ENCODE measurements at regions not wholly inside any gene's neighbourhood (a gene's known extent, or its start where the extent isn't known, plus 50 kb on each side); places are given as distances from the start of the nearest gene placed in this dataset.
"Not testable (repeated sequence)": the region's sequence is repeated elsewhere in the genome, so short reads cannot be mapped to it uniquely, and the experiment has no call there.

GRCh38 chr13:78139765-78140164 lies 221.1 kb upstream of the EDNRB start:
- no peaks in the 10 kb centered on the region for H3K27me3 ChIP-seq
- no peaks in the 10 kb centered on the region for H3K9me3 ChIP-seq (replicated peaks)
- no peak overlapping the region for H3K4me3 ChIP-seq
- H3K36me3 ChIP-seq = no peaks in the 10 kb centered on the region
- no peaks in the 10 kb centered on the region for H3K4me1 ChIP-seq
- no peak overlapping the region for H3K27ac ChIP-seq
- DNase-seq = no peak

- Histone ChIP-seq H3K9me3 (replicated peaks) (no peaks in the 10 kb centered on the region), H3K27me3 (no peaks in the 10 kb centered on the region), H3K4me1 (no peaks in the 10 kb centered on the region), H3K36me3 (no peaks in the 10 kb centered on the region), H3K4me3 (no peak overlapping the region), H3K27ac (no peak overlapping the region)
- DNase-seq = no peak
Measured at GRCh38 chr13:78138756-78139155, 220.1 kb upstream of the EDNRB start.

- H3K4me3 ChIP-seq = no peak overlapping the region
- no peaks in the 10 kb centered on the region for H3K9me3 ChIP-seq (replicated peaks)
- no peaks in the 10 kb centered on the region for H3K27me3 ChIP-seq
- no peaks in the 10 kb centered on the region for H3K36me3 ChIP-seq
- H3K27ac ChIP-seq = no peak overlapping the region
- peak; percentile 69 to 93 for DNase-seq
- no peaks in the 10 kb centered on the region for H3K4me1 ChIP-seq
Measured at GRCh38 chr13:78137404-78138142, 218.9 kb upstream of the EDNRB start.

GRCh38 chr13:78136966-78137365 lies 218.3 kb upstream of the EDNRB start:
- Histone ChIP-seq H3K36me3 (no peaks in the 10 kb centered on the region), H3K4me3 (no peak overlapping the region), H3K27me3 (no peaks in the 10 kb centered on the region), H3K27ac (no peak overlapping the region), H3K9me3 (replicated peaks) (no peaks in the 10 kb centered on the region), H3K4me1 (0 out of 2 replicates have a peak, but pooled peaks cover 3% of the 10 kb centered on the region)
- DNase-seq = no peak

GRCh38 chr13:78133511-78133910 lies 214.9 kb upstream of the EDNRB start:
- Histone ChIP-seq H3K9me3 (replicated peaks) (no peaks in the 10 kb centered on the region), H3K4me3 (no peak overlapping the region), H3K4me1 (0 out of 2 replicates have a peak, but pooled peaks cover 3% of the 10 kb centered on the region), H3K27me3 (no peaks in the 10 kb centered on the region), H3K36me3 (no peaks in the 10 kb centered on the region), H3K27ac (no peak overlapping the region)
- peak in 1 of 2 experiments; percentile 23 for DNase-seq

GRCh38 chr13:78131811-78132210 lies 213.2 kb upstream of the EDNRB start:
- DNase-seq = peak in 1 of 2 experiments; percentile 26
- Histone ChIP-seq H3K36me3 (no peaks in the 10 kb centered on the region), H3K4me3 (no peak overlapping the region), H3K4me1 (0 out of 2 replicates have a peak, but pooled peaks cover 3% of the 10 kb centered on the region), H3K27ac (no peak overlapping the region), H3K27me3 (no peaks in the 10 kb centered on the region), H3K9me3 (replicated peaks) (no peaks in the 10 kb centered on the region)

GRCh38 chr13:78131346-78131745 lies 212.7 kb upstream of the EDNRB start:
- no peak overlapping the region for H3K27ac ChIP-seq
- no peaks in the 10 kb centered on the region for H3K27me3 ChIP-seq
- H3K36me3 ChIP-seq = no peaks in the 10 kb centered on the region

GRCh38 chr13:78129823-78130222 lies 211.2 kb upstream of the EDNRB start:
- H3K27me3 ChIP-seq = no peaks in the 10 kb centered on the region
- 0 out of 2 replicates have a peak, but pooled peaks cover 3% of the 10 kb centered on the region for H3K4me1 ChIP-seq
- no peaks in the 10 kb centered on the region for H3K9me3 ChIP-seq (replicated peaks)
- H3K36me3 ChIP-seq = no peaks in the 10 kb centered on the region
- no peak for DNase-seq
- no peak overlapping the region for H3K27ac ChIP-seq
- no peak overlapping the region for H3K4me3 ChIP-seq

More at GRCh38 chr13:78131346-78131745, 212.7 kb upstream of the EDNRB start:
- DNase-seq = no peak
- Histone ChIP-seq H3K4me3 (no peak overlapping the region), H3K9me3 (replicated peaks) (no peaks in the 10 kb centered on the region), H3K4me1 (0 out of 2 replicates have a peak, but pooled peaks cover 3% of the 10 kb centered on the region)

GRCh38 chr13:78129359-78129758 lies 210.7 kb upstream of the EDNRB start:
- Histone ChIP-seq H3K9me3 (replicated peaks) (no peaks in the 10 kb centered on the region), H3K27me3 (no peaks in the 10 kb centered on the region), H3K27ac (no peak overlapping the region), H3K4me1 (0 out of 2 replicates have a peak, but pooled peaks cover 3% of the 10 kb centered on the region), H3K36me3 (no peaks in the 10 kb centered on the region), H3K4me3 (no peak overlapping the region)
- DNase-seq = no peak

- Histone ChIP-seq H3K4me3 (no peak overlapping the region), H3K36me3 (no peaks in the 10 kb centered on the region), H3K9me3 (replicated peaks) (no peaks in the 10 kb centered on the region; the same call in 1 of the 2 replicates), H3K27ac (no peak overlapping the region), H3K4me1 (no peaks in the 10 kb centered on the region), H3K27me3 (no peaks in the 10 kb centered on the region; the same call in none of the 2 replicates)
- peak; percentile 37 to 74 for DNase-seq
Measured at GRCh38 chr13:78121459-78122348, 203.1 kb upstream of the EDNRB start.

GRCh38 chr13:78121001-78121400 lies 202.4 kb upstream of the EDNRB start:
- Histone ChIP-seq H3K27ac (no peak overlapping the region), H3K27me3 (no peaks in the 10 kb centered on the region; the same call in none of the 2 replicates), H3K4me1 (no peaks in the 10 kb centered on the region), H3K36me3 (no peaks in the 10 kb centered on the region), H3K4me3 (no peak overlapping the region), H3K9me3 (replicated peaks) (no peaks in the 10 kb centered on the region; the same call in 1 of the 2 replicates)
- DNase-seq = no peak

- not testable (repeated sequence) for DNase-seq
Measured at GRCh38 chr13:78120144-78120543, 201.5 kb upstream of the EDNRB start.

GRCh38 chr13:78117070-78117469 lies 198.4 kb upstream of the EDNRB start:
- not testable (repeated sequence) for H3K36me3 ChIP-seq; H3K4me1 ChIP-seq; H3K9me3 ChIP-seq (replicated peaks); DNase-seq; H3K27me3 ChIP-seq; H3K4me3 ChIP-seq; H3K27ac ChIP-seq

More at GRCh38 chr13:78120144-78120543, 201.5 kb upstream of the EDNRB start:
- not testable (repeated sequence) for H3K27me3 ChIP-seq; H3K36me3 ChIP-seq; H3K4me1 ChIP-seq; H3K9me3 ChIP-seq (replicated peaks); H3K27ac ChIP-seq; H3K4me3 ChIP-seq

GRCh38 chr13:78105656-78106055 lies 187.0 kb upstream of the EDNRB start:
- Histone ChIP-seq H3K4me1 (no peaks in the 10 kb centered on the region), H3K27me3 (no peaks in the 10 kb centered on the region), H3K4me3 (no peak overlapping the region), H3K36me3 (no peaks in the 10 kb centered on the region), H3K9me3 (replicated peaks) (no peaks in the 10 kb centered on the region; the same call in 1 of the 2 replicates), H3K27ac (no peak overlapping the region)
- DNase-seq = no peak

- H3K4me1 ChIP-seq = no peaks in the 10 kb centered on the region
- DNase-seq = no peak
- H3K27ac ChIP-seq = no peak overlapping the region
- no peak overlapping the region for H3K4me3 ChIP-seq
- H3K27me3 ChIP-seq = no peaks in the 10 kb centered on the region
- no peaks in the 10 kb centered on the region for H3K9me3 ChIP-seq (replicated peaks)
- no peaks in the 10 kb centered on the region for H3K36me3 ChIP-seq
Measured at GRCh38 chr13:78103936-78104335, 185.3 kb upstream of the EDNRB start.

Measured in SJCRH30 (cell line).